CD4-positive, alpha-beta T cell treated with Interleukin-17A for 4 hours (primary cell): ENCODE measurements at regions not wholly inside any gene's neighbourhood (a gene's known extent, or its start where the extent isn't known, plus 50 kb on each side); places are given as distances from the start of the nearest gene placed in this dataset.
"Not testable (repeated sequence)": the region's sequence is repeated elsewhere in the genome, so short reads cannot be mapped to it uniquely, and the experiment has no call there.

ENCODE experiments used
- DNase-seq: peaks from one replicate; pipeline ENCODE4 v3.0.0-alpha.2; 2020; ENCODE audit warnings: mixed read lengths

- not testable (repeated sequence) for DNase-seq
Observed at GRCh38 chr6:48371226-48371625, 260.2 kb upstream of the PTCHD4 start.

DNA sequence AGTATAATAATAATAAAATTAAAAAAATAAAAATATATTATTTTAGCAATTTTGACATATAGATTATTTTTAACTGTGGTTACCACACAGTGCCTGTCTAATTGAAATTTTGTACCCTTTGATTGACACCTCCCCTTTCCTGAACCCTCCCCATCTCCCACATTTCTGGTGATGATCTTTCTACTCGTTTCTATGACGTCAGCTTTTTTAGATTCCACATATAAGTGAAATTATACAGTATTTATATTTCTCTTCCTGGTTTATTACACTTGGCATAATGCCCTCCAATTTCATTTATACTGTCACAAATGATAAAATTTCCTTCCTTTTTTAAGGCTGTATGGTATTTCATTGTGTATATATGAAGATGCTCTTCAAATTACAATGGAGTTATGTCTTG, 258.1 kb upstream of the PTCHD4 start:
- no peak for DNase-seq

DNA sequence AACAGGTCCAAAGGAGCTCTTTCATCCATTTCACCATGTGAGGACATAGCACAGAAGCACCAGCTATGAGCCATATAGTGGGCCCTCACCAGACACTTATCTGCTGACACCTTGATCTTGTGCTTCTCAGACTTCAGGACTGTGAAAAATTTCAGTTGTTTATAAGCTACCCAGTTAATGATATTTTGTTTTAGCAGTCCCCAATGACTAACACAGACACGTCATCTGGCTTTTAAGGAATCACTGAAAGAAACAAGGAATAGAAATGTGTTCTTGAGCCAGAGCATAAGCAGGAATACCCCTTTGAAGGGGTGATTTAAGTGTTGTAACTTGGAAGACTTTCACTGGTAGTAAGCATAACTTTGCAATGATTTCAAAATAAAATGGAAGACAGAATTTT, 214.7 kb upstream of the PTCHD4 start:
- DNase-seq = no peak

GRCh38 chr6:48318670-48319069, 207.7 kb upstream of the PTCHD4 start:
- DNase-seq = no peak

- DNase-seq = no peak
Observed at GRCh38 chr6:48315915-48316314, 204.9 kb upstream of the PTCHD4 start.

GRCh38 chr6:48315051-48315719, 204.2 kb upstream of the PTCHD4 start:
- DNase-seq = no peak

DNA sequence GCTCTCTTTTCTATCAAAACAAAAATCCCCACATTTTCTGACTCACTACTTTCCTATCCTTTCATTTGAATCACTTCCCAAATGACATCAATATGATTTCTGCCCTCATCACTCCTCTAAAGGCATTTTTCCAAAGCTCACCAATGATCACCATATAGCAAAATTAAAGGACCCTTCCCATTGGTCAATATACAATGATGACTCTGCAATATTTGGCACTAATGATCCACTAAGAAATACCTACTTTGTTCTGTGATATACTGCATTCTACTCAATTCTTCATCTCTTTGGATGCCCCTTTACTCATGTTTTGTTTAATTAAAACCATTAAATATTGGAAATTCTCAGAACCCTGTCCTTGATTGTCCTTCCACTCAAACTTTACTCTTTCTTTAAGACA, 200.3 kb upstream of the PTCHD4 start:
- DNase-seq = no peak

DNA sequence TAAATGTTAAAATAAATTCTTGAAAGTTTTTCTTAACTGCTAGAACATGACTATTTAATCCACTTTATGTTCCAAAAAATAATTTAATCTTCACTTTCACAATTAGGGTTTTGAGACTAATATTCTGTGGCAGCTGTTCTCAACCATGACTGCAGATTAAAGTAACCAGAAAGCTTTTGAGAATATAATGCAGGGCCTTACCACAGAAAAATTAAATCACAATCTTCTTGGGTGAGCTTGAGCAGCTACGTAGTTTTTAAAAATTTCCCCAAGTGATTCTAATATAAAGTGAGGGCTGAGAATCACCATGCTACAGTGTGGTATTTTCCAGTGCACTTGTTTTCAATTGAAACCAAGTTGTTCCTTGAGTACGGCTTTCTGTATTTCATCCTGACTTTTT, 196.6 kb upstream of the PTCHD4 start:
- no peak for DNase-seq

- no peak for DNase-seq
Observed at GRCh38 chr6:48290595-48290994, 179.6 kb upstream of the PTCHD4 start.

DNA sequence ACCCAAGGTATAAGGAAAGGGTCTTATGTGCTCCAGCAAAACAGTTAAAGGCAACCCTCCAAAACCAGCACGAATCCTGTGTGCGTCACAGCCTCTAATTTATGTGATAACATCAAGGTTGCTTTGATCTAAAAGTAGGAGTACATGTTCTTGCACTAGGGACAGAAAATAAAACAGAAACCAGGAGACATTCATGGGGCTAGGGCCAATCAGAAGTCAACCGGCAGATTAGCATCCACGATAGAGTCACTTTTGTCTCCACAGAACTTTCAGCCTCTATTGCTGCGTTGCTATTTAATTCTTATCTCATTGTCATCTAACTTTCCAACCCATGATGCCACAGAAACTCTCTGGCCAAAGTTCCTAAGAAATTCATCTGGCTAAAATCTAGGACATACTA, 178.8 kb upstream of the PTCHD4 start:
- DNase-seq = no peak

DNA sequence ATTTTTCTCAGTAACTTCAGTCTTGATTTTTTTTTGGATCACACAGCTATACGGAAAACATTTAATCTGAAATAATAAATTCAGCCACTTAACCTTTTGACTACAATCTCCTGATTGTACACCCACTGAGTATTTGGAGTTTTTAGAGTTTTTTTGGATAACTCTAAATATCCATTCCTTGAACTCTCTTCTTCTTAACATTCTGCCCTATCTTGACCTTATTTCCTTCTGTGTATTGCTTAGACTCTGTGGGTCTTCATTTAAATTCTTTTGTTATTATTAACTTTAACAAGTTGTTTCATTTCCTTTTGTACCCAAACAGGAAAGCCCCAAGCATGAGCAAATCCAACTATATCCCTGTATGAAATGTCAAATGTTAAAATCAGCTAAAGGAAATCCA, 170.2 kb upstream of the PTCHD4 start:
- DNase-seq = no peak

- no peak for DNase-seq
Observed at GRCh38 chr6:48280035-48280620, 169.1 kb upstream of the PTCHD4 start.

DNA sequence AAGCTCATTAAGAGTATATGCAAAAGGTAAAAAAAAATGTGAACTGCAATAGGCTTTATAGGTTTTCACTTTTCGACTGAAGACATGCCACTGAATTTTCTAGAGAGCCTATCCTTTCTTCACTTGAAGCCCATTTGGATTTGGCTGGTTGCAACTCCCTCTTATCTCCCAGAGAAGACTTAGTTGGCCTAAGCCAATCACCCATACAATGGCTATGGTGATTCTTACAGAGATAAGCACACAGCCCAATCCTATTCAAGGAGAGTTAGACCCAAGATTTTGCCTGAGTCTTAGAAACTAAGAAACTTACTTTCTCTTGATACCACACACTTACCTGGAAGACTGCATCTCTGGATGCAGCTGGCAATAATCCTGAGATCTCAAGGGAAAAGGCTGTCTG, 167.3 kb upstream of the PTCHD4 start:
- no peak for DNase-seq

- DNase-seq = no peak
Observed at GRCh38 chr6:48272518-48272917, 161.5 kb upstream of the PTCHD4 start.

DNA sequence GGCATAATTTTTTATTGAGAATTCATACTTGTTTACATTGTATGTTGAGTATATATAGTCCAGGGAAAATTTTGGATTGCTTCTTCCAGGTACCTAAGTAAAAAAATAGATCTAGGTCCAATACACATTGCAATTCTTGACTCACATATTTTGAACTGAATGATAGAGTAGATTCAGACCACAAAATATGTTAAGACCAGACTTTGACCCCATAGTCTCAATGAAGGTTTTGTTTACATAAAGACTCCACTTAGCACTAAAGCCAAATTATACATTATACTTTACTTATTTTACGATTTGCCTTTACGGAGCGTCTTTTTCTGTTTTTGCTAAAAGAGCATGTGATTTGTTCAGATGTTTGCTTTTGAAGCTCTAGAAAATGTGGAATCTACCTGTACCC, 144.1 kb upstream of the PTCHD4 start:
- DNase-seq = no peak

DNA sequence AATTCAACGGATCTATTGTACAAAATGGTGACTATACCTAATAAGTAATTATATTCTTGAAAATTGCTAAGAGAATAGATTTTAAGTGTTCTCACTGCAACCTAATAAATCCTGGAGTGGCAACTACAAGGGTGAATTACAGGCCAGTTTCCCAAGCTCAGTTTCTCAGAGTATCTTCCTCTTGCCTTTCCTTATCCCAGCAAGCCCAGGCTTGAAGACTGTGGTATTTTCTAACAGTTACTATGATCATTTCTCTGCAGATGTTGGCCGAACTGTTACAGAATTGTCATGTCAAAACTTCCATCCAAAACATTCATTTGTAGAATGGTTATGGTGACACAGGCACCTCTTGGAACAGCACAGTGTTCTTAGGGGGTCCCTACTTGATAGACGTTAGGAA, 138.1 kb upstream of the PTCHD4 start:
- DNase-seq = no peak

- DNase-seq = no peak
Observed at GRCh38 chr6:48243071-48243470, 132.1 kb upstream of the PTCHD4 start.

- no peak for DNase-seq
Observed at GRCh38 chr6:48240287-48240686, 129.3 kb upstream of the PTCHD4 start.

DNA sequence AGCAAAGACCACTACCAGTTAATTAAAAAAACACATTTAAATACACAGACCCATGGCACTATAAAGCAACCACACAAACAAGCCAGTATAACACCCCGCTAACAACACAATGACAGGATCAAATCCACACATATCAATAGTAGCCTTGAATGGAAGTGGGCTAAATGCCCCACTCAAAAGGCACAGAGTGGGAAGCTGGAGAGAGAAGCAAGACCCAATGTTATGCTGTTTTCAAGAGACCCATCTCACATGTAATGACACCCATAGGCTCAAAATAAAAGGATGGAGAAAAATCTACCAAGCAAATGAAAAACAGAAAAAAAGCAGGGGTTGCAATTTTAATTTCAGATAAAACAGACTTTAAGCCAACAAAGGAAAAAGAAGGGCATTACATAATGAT, 125.4 kb upstream of the PTCHD4 start:
- no peak for DNase-seq

DNA sequence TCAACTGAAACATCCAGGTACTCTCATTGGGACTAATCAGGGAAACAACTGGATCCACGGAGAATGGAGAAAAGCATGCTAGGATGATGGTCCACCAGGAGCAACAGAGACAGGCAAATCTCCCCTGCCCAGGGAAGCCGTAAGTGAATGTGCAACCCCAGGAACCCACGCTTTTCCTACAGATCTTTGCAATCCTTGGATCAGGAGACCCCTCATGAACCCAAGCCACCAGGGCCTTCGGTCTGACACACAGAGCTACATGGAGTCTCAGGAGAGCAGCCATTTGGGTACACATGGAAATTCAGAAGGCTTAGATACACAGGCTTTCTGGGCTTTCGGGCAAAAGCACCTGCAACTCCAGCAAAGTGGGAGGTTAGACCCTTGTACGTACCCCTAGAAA, 122.1 kb upstream of the PTCHD4 start:
- DNase-seq = no peak

DNA sequence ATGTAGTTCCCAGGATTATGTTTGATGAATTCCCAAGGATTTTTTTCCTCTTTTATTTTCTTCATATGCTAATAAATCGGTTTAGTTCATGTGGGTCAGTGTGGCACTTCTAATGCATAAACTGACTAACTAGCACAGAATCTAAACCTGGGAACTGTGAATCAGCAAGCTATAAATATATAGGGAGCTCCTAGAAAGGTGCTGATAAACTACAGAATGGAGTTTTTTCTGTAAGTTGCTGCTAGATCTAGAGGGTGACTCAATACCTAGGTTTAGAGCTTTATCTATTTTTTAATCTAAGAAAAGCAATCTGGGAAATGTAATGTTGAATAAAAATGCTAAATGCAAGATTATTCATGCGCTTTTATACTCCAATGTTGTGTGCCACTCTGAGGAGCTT, 118.8 kb upstream of the PTCHD4 start:
- no peak for DNase-seq

DNA sequence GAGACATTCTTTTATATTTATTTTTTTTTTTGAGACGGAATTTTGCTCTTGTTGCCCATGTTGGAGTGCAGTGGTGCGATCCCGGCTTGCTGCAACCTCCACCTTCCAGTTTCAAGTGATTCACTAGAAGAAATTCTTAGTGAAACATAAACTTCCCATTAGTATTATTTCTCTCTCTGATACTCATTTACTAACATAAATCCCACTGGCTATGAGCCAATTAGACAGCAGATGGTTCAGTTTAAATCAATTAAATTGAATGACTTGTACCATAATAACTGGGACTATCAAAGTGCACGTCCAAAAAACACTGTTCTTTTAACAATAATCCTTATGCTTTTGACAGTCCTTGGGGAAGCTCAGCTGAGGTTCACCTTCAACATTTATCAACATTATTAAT, 111.2 kb upstream of the PTCHD4 start:
- DNase-seq = no peak

DNA sequence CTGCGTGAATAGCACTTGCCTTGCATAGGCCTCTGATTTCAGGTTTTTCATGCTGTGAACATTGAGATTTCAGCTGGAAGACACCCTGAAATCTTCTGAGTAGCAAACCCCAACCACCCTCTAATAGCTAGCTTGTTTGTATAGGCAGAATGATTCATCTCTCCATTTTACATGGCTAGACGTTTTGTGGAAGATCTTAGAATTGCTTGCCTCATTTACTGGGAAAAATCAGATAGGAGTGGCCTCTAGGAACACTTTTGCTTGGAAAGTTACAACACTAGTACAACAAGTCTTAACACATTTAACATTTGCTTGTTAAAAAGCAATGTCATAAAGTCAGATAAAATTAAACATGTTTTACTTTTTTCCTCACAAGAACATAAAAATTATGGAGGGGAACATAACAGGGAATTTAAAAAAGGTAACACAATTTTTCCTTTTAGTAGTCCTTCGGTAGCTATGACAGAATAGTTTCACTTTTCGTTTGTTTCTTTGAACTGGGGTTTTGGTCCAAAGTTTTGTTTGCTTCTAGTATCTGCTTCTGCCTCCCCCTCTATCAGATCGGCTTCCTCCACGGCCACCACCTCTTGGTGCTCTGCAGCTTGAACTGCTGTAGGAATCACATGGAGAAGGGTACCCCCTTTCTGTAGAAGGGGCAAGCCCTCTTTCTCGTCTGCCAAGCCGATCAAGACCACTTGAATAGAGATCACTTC, 102.2 kb upstream of the PTCHD4 start:
- no peak for DNase-seq

- DNase-seq = no peak
Observed at GRCh38 chr6:48212501-48212900, 101.5 kb upstream of the PTCHD4 start.

- no peak for DNase-seq
Observed at GRCh38 chr6:48206091-48206490, 95.1 kb upstream of the PTCHD4 start.
